GM19328 (cell line): ENCODE measurements at regions not wholly inside any gene's neighbourhood (a gene's known extent, or its start where the extent isn't known, plus 50 kb on each side); places are given as distances from the start of the nearest gene placed in this dataset.

Experiments used
- ATAC-seq: cut with Tn5 transposase; IDR thresholded peaks from one replicate; pipeline ENCODE4 v1.9.1; 2021; ENCODE audit warnings: mild to moderate bottlenecking, moderate library complexity; ENCODE audit not compliant: unreplicated experiment

GRCh38 chr10:90571481-90572258, 286.2 kb downstream of the HTR7 start:
- ATAC-seq: no peak

- no peak for ATAC-seq
Measured at GRCh38 chr10:90575125-90575524, 282.7 kb downstream of the HTR7 start.

GRCh38 chr10:90577569-90577968, 280.3 kb downstream of the HTR7 start:
- no peak for ATAC-seq

- ATAC-seq: no peak
Measured at GRCh38 chr10:90579602-90580242, 278.1 kb downstream of the HTR7 start.

- no peak for ATAC-seq
Measured at GRCh38 chr10:90583416-90583815, 274.4 kb downstream of the HTR7 start.

GRCh38 chr10:90587081-90587491, 270.8 kb downstream of the HTR7 start:
- ATAC-seq: no peak

- no peak for ATAC-seq
Measured at GRCh38 chr10:90587561-90587960, 270.3 kb downstream of the HTR7 start.

GRCh38 chr10:90588222-90588621, 269.6 kb downstream of the HTR7 start:
- ATAC-seq: no peak

GRCh38 chr10:90589825-90590224, 268.0 kb downstream of the HTR7 start:
- no peak for ATAC-seq

- ATAC-seq: no peak
Measured at GRCh38 chr10:90591629-90592028, 266.2 kb downstream of the HTR7 start.

GRCh38 chr10:90592638-90593302, 265.1 kb downstream of the HTR7 start:
- ATAC-seq: no peak

- ATAC-seq: no peak
Measured at GRCh38 chr10:90598513-90598912, 259.3 kb downstream of the HTR7 start.

GRCh38 chr10:90602862-90603610, 254.8 kb downstream of the HTR7 start:
- ATAC-seq: no peak

GRCh38 chr10:90604636-90605035, 253.2 kb downstream of the HTR7 start:
- ATAC-seq: no peak

GRCh38 chr10:90605506-90605905, 252.3 kb downstream of the HTR7 start:
- no peak for ATAC-seq

- no peak for ATAC-seq
Measured at GRCh38 chr10:90612276-90612675, 245.6 kb downstream of the HTR7 start.

GRCh38 chr10:90614631-90615030, 243.2 kb downstream of the HTR7 start:
- no peak for ATAC-seq

- ATAC-seq: no peak
Measured at GRCh38 chr10:90621577-90621976, 236.3 kb downstream of the HTR7 start.

- no peak for ATAC-seq
Measured at GRCh38 chr10:90635111-90635765, 222.6 kb downstream of the HTR7 start.

- ATAC-seq: no peak
Measured at GRCh38 chr10:90640756-90641155, 217.1 kb downstream of the HTR7 start.

GRCh38 chr10:90641731-90642130, 216.1 kb downstream of the HTR7 start:
- ATAC-seq: no peak
